MM.1S (cell line): ENCODE measurements at regions not wholly inside any gene's neighbourhood (a gene's known extent, or its start where the extent isn't known, plus 50 kb on each side); places are given as distances from the start of the nearest gene placed in this dataset.
"Not testable (repeated sequence)": the region's sequence is repeated elsewhere in the genome, so short reads cannot be mapped to it uniquely, and the experiment has no call there.

Experiments used
- DNase-seq: peaks from one replicate; pipeline ENCODE4 v3.0.0-alpha.2; 2015
- H2AFZ ChIP-seq: fragments of 300-600 bp; sonication (generic); 2 replicates; pipeline ENCODE4 v1.6.0; 2016; ENCODE audit warnings: antibody characterized with exemption, low read length
- H3F3A ChIP-seq: fragments of 300-600 bp; sonication (generic); 2 replicates; pipeline ENCODE4 v1.6.1; 2016; ENCODE audit warnings: mild to moderate bottlenecking, antibody characterized with exemption, low read length, moderate library complexity, mixed read lengths; ENCODE audit not compliant: insufficient read depth
- H3K27ac ChIP-seq: fragments of 300-600 bp; sonication (generic); 2 replicates; pipeline ENCODE4 v1.5.1; 2016; ENCODE audit warnings: mild to moderate bottlenecking, low read length
- H3K27me3 ChIP-seq: fragments of 300-600 bp; sonication (generic); replicated peaks from 2 replicates; pipeline ENCODE4 v1.6.0; 2016; ENCODE audit warnings: low read length; ENCODE audit not compliant: insufficient read depth
- H3K36me3 ChIP-seq: fragments of 300-600 bp; sonication (generic); replicated peaks from 2 replicates; pipeline ENCODE4 v1.6.1; 2016; ENCODE audit warnings: mild to moderate bottlenecking, low read length, mixed read lengths; ENCODE audit not compliant: insufficient read depth
- H3K4me1 ChIP-seq: fragments of 300-600 bp; sonication (generic); 2 replicates; pipeline ENCODE4 v1.6.1; 2016; ENCODE audit warnings: low read length, mixed read lengths
- H3K4me2 ChIP-seq: fragments of 300-600 bp; sonication (generic); 2 replicates; pipeline ENCODE4 v1.6.0; 2016; ENCODE audit warnings: low read depth, low read length
- H3K4me3 ChIP-seq: fragments of 300-600 bp; sonication (generic); 2 replicates; pipeline ENCODE4 v1.5.1; 2016; ENCODE audit warnings: low read length, mixed read lengths
- H3K79me2 ChIP-seq: fragments of 300-600 bp; sonication (generic); 2 replicates; pipeline ENCODE4 v1.6.1; 2016; ENCODE audit warnings: mixed run types, low read length, mixed read lengths
- H3K9ac ChIP-seq: fragments of 300-600 bp; sonication (generic); 2 replicates; pipeline ENCODE4 v1.6.1; 2016; ENCODE audit warnings: low read length, mixed read lengths
- H3K9me2 ChIP-seq: fragments of 300-600 bp; sonication (generic); replicated peaks from 2 replicates; pipeline ENCODE4 v1.6.1; 2016; ENCODE audit warnings: mild to moderate bottlenecking, low read length, mixed read lengths; ENCODE audit not compliant: insufficient read depth
- H3K9me3 ChIP-seq: fragments of 300-600 bp; sonication (generic); replicated peaks from 2 replicates; pipeline ENCODE4 v1.6.1; 2016; ENCODE audit warnings: mild to moderate bottlenecking, low read length, mixed read lengths; ENCODE audit not compliant: insufficient read depth
- H4K20me1 ChIP-seq: fragments of 300-600 bp; sonication (generic); 2 replicates; pipeline ENCODE4 v1.6.1; 2016; ENCODE audit warnings: mild to moderate bottlenecking, low read length, moderate library complexity, mixed read lengths; ENCODE audit not compliant: insufficient read depth
- CTCF ChIP-seq: fragments of 300-600 bp; sonication (generic); IDR thresholded peaks from 2 replicates; pipeline ENCODE4 v1.5.1; 2016; ENCODE audit warnings: antibody characterized with exemption, low read length, mixed read lengths
- EZH2 ChIP-seq: fragments of 300-600 bp; sonication (generic); optimal IDR thresholded peaks from 2 replicates; pipeline ENCODE3; 2017; ENCODE audit warnings: low read depth, mild to moderate bottlenecking, antibody characterized with exemption, low read length, mixed read lengths
- EZH2phosphoT487 ChIP-seq: fragments of 300-600 bp; sonication (generic); IDR thresholded peaks from 2 replicates; pipeline ENCODE4 v1.6.1; 2018; ENCODE audit warnings: antibody characterized with exemption, low read length

- DNase-seq = no peak
- TF ChIP-seq EZH2phosphoT487 = no peak
- no peak for TF ChIP-seq CTCF
- TF ChIP-seq EZH2 = no peak
- H3K4me3 ChIP-seq = no peak overlapping the region
- H3K9me2 ChIP-seq = no peaks in the 10 kb centered on the region
- peaks cover 7% of the 10 kb centered on the region for H3K4me1 ChIP-seq
- H3K4me2 ChIP-seq = no peak overlapping the region
- H4K20me1 ChIP-seq = no peaks in the 10 kb centered on the region
- H3F3A ChIP-seq = peaks cover 3% of the 10 kb centered on the region; the same call in 1 of the 2 replicates
- H3K36me3 ChIP-seq = no peaks in the 10 kb centered on the region
- H3K9ac ChIP-seq = no peak overlapping the region
- no peaks in the 10 kb centered on the region for H3K79me2 ChIP-seq
- H2AFZ ChIP-seq = no peak overlapping the region
- no peaks in the 10 kb centered on the region for H3K27me3 ChIP-seq
- H3K27ac ChIP-seq = no peak overlapping the region
- no peaks in the 10 kb centered on the region for H3K9me3 ChIP-seq
Observed at GRCh38 chr13:52916486-52916990, 68.1 kb upstream of the PCDH8 start.

DNA sequence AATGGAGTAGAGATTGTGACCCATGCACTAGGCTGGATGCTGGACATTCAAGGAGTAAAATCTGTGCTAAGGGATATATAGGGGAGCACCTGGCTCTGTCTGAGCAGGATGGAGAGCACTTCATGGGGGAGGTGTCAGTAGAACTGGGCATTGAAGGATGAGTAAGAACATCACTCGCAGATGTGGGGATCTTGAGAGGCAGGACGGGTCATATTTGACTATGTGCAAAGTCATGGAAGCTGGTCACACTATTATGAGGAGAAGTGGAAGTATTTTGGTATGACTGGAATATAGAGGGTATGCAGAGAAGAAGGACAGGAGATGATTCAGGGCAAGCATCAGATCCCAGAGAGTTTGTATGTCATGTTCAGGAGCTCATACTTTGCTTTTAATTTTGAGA, 62.9 kb upstream of the PCDH8 start:
- Histone ChIP-seq H3K4me1 (no peaks in the 10 kb centered on the region), H3K4me2 (no peak overlapping the region), H4K20me1 (no peaks in the 10 kb centered on the region), H3K36me3 (no peaks in the 10 kb centered on the region), H2AFZ (no peak overlapping the region), H3K27ac (no peak overlapping the region), H3K9me2 (no peaks in the 10 kb centered on the region), H3K79me2 (no peaks in the 10 kb centered on the region), H3K27me3 (no peaks in the 10 kb centered on the region), H3K9ac (no peak overlapping the region), H3K9me3 (no peaks in the 10 kb centered on the region), H3K4me3 (no peak overlapping the region), H3F3A (no peaks in the 10 kb centered on the region)
- no peak for DNase-seq
- no peak for TF ChIP-seq EZH2
- TF ChIP-seq CTCF = no peak
- no peak for TF ChIP-seq EZH2phosphoT487

GRCh38 chr13:52910318-52910717, 61.9 kb upstream of the PCDH8 start:
- not testable (repeated sequence) for H3F3A ChIP-seq, H3K9me3 ChIP-seq, DNase-seq, H2AFZ ChIP-seq, H3K4me3 ChIP-seq, H3K79me2 ChIP-seq, H3K27me3 ChIP-seq, H3K9me2 ChIP-seq, H3K9ac ChIP-seq, H3K36me3 ChIP-seq, H3K27ac ChIP-seq, H3K4me2 ChIP-seq, H3K4me1 ChIP-seq, H4K20me1 ChIP-seq

GRCh38 chr13:52906122-52906903, 57.9 kb upstream of the PCDH8 start:
- H3F3A ChIP-seq = no peaks in the 10 kb centered on the region
- H4K20me1 ChIP-seq = no peaks in the 10 kb centered on the region
- no peak for TF ChIP-seq CTCF
- no peak for TF ChIP-seq EZH2
- TF ChIP-seq EZH2phosphoT487 = no peak
- peaks cover 13% of the 10 kb centered on the region for H3K4me1 ChIP-seq
- H3K4me3 ChIP-seq = no peak overlapping the region
- H3K36me3 ChIP-seq = no peaks in the 10 kb centered on the region
- no peaks in the 10 kb centered on the region for H3K9me2 ChIP-seq
- no peaks in the 10 kb centered on the region for H3K79me2 ChIP-seq
- DNase-seq = no peak
- no peaks in the 10 kb centered on the region for H3K9me3 ChIP-seq
- no peak overlapping the region for H3K27ac ChIP-seq
- H3K27me3 ChIP-seq = no peaks in the 10 kb centered on the region
- H2AFZ ChIP-seq = no peak overlapping the region
- no peak overlapping the region for H3K9ac ChIP-seq
- H3K4me2 ChIP-seq = no peak overlapping the region
